ENCODE measurements at regions not wholly inside any gene's neighbourhood (a gene's known extent, or its start where the extent isn't known, plus 50 kb on each side); places are given as distances from the start of the nearest gene placed in this dataset.
"Not testable (repeated sequence)": the region's sequence is repeated elsewhere in the genome, so short reads cannot be mapped to it uniquely, and the experiment has no call there.

DNA sequence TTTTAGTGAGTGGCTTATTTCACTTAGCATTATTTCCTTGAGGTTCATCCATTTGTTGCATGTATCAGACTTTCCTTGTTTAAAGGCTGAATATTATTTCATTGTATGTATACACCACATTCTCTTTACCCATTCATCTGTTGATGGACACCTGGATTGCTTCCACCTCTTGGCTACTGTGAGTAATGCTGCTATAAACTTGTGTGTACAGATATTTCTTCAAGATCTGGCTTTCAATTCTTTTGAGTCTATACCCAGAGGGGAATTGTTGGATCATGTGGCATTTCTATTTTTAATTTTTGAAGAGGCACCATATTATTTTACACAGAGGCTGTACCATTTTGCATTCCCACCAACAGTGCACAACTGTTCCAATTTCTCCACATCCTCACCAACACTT, 313.5 kb downstream of the RPLP1 start:
- DNase-seq (ENCODE audit: low spot score) = no peak

DNA sequence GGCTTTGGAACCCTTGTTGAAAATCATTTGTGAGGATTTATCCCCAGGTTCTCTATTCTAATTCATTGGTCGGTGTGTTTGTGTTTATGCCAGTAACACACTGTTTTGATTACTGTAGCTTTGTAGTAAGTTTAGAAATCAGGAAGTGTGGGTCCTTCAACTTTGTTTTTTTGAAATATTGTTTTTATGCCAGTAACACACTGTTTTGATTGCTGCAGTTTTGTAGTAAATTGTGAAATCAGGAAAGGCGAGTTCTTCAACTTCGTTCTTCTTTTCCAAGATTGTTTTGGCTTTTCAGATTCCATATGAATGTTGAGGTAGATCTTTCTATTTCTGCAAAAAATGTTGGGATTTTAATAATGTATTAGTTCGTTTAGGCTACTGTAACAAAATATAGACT, 314.6 kb downstream of the RPLP1 start:
- DNase-seq (ENCODE audit: low spot score) = no peak

DNA sequence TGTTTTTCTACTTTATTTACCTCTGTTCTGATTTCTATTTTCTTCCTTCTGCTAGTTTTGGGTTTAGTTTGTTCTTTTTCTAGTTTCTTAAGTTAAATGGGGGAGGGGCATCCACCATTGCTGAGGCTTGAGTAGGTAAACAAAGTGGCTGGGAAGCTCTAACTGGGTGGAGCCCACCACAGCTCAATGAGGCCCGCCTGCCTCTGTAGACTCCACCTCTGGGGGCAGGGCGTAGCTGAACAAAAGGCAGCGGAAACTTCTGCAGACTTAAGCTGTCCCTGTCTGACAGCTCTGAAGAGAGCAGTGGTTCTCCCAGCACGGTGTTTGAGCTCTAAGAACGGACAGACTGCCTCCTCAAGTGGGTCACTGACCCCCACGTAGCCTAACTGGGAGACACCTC, 316.7 kb downstream of the RPLP1 start:
- peak; percentile 54 for DNase-seq (ENCODE audit: low spot score)

DNA sequence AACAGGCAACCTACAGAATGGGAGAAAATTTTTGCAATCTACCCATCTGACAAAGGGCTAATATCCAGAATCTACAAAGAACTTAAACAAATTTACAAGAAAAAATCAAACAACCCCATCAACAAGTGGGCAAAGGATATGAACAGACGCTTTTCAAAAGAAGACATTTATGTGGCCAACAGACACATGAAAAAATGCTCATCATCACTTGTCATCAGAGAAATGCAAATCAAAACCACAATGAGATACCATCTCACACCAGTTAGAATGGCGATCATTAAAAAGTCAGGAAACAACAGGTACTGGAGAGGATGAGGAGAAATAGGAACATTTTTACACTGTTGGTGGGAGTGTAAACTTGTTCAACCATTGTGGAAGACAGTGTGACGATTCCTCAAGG, 321.6 kb downstream of the RPLP1 start:
- not testable (repeated sequence) for DNase-seq (ENCODE audit: low spot score)

DNA sequence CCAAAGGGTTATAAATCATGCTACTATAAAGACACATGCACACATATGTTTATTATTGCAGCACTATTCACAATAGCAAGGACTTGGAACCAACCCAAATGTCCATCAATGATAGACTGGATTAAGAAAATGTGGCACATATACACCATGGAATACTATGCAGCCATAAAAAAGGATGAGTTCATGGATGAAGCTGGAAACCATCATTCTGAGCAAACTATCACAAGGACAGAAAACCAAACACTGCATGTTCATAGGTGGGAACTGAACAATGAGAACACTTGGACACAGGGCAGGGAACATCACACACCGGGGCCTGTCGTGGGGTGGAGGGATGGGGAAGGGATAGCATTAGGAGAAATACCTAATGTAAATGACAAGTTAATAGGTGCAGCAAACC, 322.1 kb downstream of the RPLP1 start:
- not testable (repeated sequence) for DNase-seq (ENCODE audit: low spot score)

DNA sequence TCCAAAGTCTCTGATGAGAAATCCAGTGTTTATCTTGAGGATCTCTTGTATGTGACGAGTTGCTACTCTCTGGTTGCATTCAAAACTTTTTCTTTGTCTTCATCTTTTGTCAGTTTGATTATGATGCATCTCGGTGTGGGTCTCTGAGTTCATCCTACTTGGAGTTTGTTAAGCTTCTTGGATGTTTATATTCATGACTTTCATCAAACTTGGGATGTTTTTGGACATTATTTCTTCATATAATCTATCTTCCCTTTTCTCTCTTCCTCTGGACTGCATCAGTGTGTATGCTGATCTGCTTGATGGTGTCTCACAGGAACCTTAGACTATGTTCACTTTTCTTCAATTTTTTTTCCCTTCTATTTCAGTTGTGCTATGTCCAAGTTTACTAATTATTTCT, 320.4 kb downstream of the TLE3 start:
- no peak for DNase-seq (ENCODE audit: low spot score)

DNA sequence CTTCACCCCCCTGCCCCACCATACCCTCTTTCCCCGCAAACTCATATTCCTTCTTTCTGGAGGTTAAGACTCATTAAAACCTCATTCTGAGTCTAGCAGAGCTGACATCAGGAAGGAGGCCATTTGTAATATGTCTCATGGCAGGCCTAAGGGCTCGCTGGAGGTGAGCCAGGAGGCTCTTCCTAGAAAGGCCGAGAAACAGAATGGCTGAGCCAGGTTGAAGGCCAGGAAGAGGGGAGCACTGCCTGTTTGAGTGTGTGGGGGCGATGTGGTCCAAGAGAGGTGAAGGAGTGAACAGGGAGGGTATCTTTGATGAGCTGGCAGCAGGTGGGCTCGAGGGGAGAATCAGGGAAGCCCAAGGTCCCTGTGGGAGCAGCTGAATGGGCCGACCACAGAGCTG, 317.3 kb downstream of the TLE3 start:
- peak; percentile 32 for DNase-seq (ENCODE audit: low spot score)

DNA sequence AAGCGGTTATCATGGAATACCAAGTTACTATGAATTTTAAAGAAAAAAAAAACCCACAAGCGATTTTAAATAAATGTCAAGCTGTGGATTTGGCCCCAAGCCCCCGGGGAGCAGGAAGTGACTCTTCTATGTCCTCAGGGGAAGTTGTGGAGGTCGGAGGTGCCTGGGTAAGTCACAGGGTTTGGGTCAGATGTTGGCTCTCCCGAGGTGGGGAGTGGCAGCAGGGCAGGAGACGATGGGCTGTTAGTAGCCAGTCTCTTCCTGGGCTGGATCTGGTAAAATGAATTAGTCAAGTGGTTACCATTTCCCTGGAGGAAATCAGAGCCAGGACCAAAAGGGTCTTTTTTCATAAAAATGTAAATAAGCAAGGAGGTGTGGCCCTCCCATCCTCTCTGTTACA, 316.7 kb downstream of the TLE3 start:
- peak; percentile 28 for DNase-seq (ENCODE audit: low spot score)

DNA sequence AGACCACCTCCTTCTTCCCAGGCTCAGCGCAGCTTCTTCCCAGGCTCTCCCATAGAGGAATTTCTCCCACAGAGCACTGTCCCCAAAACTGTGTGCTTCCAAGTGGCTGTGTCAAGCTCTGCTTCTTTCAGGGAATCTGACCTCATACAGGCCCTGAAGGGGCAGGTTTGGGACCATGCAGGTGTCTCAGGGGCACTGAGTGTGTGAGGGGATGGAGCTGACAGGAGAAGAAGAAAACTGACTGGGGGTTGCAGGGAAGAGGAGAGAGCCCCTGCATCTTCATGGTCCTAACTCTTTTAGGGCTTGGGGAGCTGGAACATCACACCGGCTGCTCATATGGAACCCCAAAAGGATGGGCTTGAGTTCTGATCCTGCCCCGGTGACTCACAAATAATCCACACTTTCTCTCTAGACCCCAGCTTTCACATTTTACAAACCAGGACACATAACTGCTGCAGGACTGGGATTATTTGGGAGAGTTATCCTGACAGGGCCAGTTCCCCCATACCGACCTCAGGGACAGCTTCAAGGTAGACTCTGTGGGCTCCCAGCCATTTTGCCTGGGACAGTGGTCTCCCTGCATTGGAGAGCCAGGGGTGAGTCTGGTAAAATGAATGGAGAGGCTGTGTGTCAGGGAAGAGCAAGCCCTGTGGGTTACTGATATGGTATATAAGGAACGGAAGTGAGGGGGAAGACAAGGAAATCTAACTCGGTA, 316.1 kb downstream of the TLE3 start:
- DNase-seq (ENCODE audit: low spot score) = peak; percentile 38

DNA sequence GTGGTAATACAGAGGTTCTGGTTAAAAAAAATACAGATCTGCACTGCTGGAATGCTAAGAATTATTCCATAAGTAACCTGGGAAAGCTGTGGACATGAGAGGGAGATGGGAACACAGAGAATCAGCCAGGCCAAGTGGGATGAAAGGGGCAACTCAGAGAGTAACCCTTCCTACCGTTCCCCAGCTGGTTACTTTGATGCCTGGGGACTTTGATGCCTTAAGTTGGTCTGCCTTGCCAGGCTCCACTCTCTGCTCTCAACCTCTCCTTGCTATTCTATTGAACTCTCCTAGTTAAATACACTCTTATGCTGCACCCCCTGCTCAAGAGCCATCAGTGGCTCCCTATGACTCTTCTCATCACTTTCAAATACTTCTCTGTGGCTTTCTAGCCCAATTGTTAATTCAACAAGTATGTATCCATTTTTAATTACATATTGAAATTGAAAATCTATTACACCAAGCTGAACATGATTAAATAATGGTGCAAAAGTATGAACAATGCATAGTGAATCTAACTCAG, 315.5 kb downstream of the TLE3 start:
- DNase-seq (ENCODE audit: low spot score) = no peak

GRCh38 chr15:69782809-69783208, 314.9 kb downstream of the TLE3 start:
- no peak for DNase-seq (ENCODE audit: low spot score)

GRCh38 chr15:69783211-69783610, 314.5 kb downstream of the TLE3 start:
- DNase-seq (ENCODE audit: low spot score) = peak; percentile 18

- peak; percentile 15 for DNase-seq (ENCODE audit: low spot score)
Observed at GRCh38 chr15:69784798-69785566, 312.7 kb downstream of the TLE3 start.

DNA sequence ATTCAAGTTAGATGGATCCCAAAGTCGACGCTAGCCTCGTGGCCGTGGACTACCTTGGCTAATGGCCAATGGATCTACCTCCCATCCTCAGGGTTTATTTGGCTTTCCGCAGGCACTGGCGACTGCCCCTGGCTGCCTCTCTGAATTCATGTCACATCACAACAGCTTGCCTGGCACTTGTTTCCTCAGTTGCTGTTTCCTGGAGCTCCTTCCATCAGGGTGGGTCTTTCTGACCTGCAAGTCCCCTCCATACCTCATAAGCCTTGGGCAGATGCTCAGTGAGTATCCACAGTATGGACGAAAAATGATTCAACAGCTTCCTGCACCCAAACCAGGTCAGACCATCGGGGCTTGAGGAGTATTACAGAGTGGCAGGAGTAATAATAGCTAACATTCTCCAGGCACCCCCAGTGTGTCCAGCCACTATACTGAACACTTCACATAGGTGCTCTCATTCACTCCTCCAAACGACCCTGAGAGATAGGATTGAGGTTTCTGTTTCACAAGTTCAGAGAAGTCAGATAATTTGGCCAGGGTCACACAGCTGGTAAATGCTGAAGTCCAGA, 311.5 kb downstream of the TLE3 start:
- peak; percentile 24 for DNase-seq (ENCODE audit: low spot score)

- DNase-seq (ENCODE audit: low spot score) = peak; percentile 26
Observed at GRCh38 chr15:69787791-69788190, 309.9 kb downstream of the TLE3 start.

GRCh38 chr15:69789648-69790393, 307.9 kb downstream of the TLE3 start:
- DNase-seq (ENCODE audit: low spot score) = peak; percentile 36

DNA sequence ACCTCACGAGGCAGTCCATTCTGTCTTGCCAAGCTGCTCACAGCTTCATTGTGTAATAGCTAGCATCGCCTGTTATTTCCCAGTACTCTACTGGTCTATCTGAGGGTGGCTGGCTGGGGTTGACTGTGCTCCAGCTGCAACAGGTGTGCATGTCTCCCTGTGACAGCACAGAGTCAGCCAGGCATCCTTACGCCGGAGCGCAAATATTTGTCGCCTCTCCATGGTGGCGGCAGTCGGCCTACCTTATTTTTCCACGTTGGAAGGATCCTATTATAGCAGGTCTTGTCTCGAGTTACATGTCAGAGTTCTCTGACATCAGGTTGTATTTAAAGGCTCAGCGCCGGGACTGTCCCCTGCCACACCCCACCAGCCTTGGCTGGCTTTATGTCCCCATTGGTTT, 307.1 kb downstream of the TLE3 start:
- DNase-seq (ENCODE audit: low spot score) = peak; percentile 15

DNA sequence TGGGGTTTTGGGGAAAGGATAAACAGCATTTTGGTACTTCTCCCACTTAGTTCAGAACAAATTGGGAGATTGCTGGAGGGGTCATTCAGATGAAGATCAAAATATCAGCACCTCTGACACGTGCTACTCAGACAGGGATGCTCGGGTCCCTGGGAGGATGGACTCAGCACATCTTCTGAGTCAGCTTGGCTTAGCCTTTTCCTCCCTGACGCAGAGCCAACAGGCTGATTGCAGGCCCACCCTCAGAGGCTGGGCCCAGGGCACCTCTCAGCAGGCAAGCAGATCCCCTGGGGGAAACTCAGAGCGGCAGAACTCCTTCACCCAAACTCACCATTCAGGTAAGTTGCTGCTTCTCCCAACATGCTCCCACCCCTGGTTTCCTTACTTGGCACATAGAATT, 304.9 kb downstream of the TLE3 start:
- DNase-seq (ENCODE audit: low spot score) = peak; percentile 39

DNA sequence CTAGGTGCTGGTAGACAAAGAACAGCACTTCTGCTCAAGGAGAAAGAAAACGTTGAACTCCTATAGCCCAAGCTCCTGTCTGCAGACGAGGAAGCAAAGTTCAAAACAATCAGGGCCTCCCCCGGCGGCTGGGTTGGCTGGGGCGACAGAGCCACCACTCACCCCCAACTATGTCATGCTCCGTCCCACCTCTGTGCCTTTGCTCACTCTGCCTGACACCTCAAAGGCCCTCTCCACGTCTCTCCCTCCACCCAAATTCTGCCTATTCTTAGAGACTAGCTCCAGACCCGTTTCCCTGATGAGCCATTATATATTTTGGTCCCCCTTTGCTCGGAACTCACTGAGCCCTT, 304.3 kb downstream of the TLE3 start:
- peak; percentile 17 for DNase-seq (ENCODE audit: low spot score)

DNA sequence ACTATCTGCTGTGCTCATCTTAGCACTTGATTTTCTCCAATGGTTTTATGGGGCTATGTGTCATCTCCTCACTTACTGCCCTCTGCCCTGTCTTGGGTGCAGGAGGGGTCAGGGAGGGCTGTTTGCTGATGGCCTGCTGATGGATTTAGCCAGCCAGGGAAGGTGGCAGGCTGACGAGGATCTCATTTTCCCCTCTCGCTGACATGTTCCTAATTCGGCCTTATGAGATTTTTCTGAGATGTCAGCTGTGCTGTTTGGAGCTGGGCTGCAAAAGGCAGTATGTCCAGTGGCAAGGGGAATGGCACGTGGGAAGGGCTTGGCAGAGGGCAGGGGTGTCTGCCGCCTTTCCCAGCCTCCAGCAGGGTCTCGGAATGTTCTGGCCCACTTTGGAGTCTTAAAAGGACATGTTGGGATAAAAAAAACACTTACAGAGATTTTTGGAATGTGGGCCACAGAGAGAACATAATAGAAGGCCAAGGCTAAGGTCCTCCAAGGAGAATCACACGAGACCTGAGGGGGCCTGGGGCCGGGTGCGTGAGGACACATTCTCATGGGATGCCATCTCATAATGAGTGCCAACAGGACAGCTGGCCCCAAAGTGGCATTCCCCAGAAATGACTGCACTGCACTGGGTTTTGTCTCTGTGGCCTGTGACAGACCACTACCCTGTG, 303.8 kb downstream of the TLE3 start:
- peak; percentile 20 for DNase-seq (ENCODE audit: low spot score)

- no peak for DNase-seq (ENCODE audit: low spot score)
Observed at GRCh38 chr15:69794645-69795469, 302.9 kb downstream of the TLE3 start.

Data from ecto neural progenitor cell (in vitro differentiated cells).